Upper lobe of right lung (tissue), 1 donor: ENCODE measurements at regions not wholly inside any gene's neighbourhood (a gene's known extent, or its start where the extent isn't known, plus 50 kb on each side); places are given as distances from the start of the nearest gene placed in this dataset.
A peak's percentile ranks its signal among the peaks of the same experiment; 100 is the strongest.

Source experiments
- ATAC-seq: fragments of 200-7000 bp; cut with Tn5 transposase; one replicate; pipeline ENCODE4 v1.9.1; 2020; ENCODE audit warnings: mild to moderate bottlenecking, moderate library complexity
- DNase-seq: peaks from one replicate; pipeline ENCODE4 v3.0.0-alpha.2; 2020
- H3K27ac ChIP-seq: fragments of 200-600 bp; one replicate; pipeline ENCODE4 v1.8.0; 2022
- H3K27me3 ChIP-seq: fragments of 200-600 bp; one replicate; pipeline ENCODE4 v1.8.0; 2022; ENCODE audit warnings: mild to moderate bottlenecking
- H3K36me3 ChIP-seq: fragments of 200-600 bp; one replicate; pipeline ENCODE4 v1.8.0; 2022
- H3K4me1 ChIP-seq: fragments of 200-600 bp; one replicate; pipeline ENCODE4 v1.8.0; 2022
- H3K4me3 ChIP-seq: fragments of 200-600 bp; one replicate; pipeline ENCODE4 v1.8.0; 2022; ENCODE audit warnings: mild to moderate bottlenecking
- H3K9me3 ChIP-seq: fragments of 200-600 bp; one replicate; pipeline ENCODE4 v1.8.0; 2022
- CTCF ChIP-seq: fragments of 200-600 bp; IDR thresholded peaks from one replicate; pipeline ENCODE4 v1.8.0; 2022; ENCODE audit warnings: antibody characterized with exemption
- intact Hi-C: fragments of 100-400 bp; cut with DNase I; formaldehyde crosslinking; loops from one replicate; pipeline ENCODE4 v1.11.0; 2022
- donor health status: DM: no; HTN: yes; CAD: no; lungs with severe emphysema.

GRCh38 chr22:22767876-22768602 is 119.6 kb upstream of the IGLL5 start:
- no peaks in the 10 kb centered on the region for H3K27me3 ChIP-seq
- H3K9me3 ChIP-seq: no peaks in the 10 kb centered on the region
- intact Hi-C loops: no loop called here
- H3K4me3 ChIP-seq: no peak overlapping the region
- H3K4me1 ChIP-seq: no peaks in the 10 kb centered on the region
- DNase-seq (no peak), ATAC-seq (no peak)
- H3K36me3 ChIP-seq: no peaks in the 10 kb centered on the region
- H3K27ac ChIP-seq: no peak overlapping the region
- TF ChIP-seq CTCF: no peak

- Histone ChIP-seq H3K4me1 (no peaks in the 10 kb centered on the region), H3K4me3 (no peak overlapping the region), H3K27ac (no peak overlapping the region), H3K36me3 (no peaks in the 10 kb centered on the region), H3K27me3 (peaks cover 5% of the 10 kb centered on the region), H3K9me3 (no peaks in the 10 kb centered on the region)
- intact Hi-C loops: no loop called here
- TF ChIP-seq CTCF: no peak
- DNase-seq: no peak
- no peak for ATAC-seq
These were observed 118.7 kb upstream of the IGLL5 start for GRCh38 chr22:22768885-22769284.

- intact Hi-C loops: no loop called here
- no peak overlapping the region for H3K4me3 ChIP-seq
- DNase-seq (no peak), ATAC-seq (no peak)
- H3K27me3 ChIP-seq: peaks cover 5% of the 10 kb centered on the region
- no peaks in the 10 kb centered on the region for H3K9me3 ChIP-seq
- H3K27ac ChIP-seq: no peak overlapping the region
- no peak for TF ChIP-seq CTCF
- no peaks in the 10 kb centered on the region for H3K36me3 ChIP-seq
- H3K4me1 ChIP-seq: no peaks in the 10 kb centered on the region
These were observed 118.0 kb upstream of the IGLL5 start for GRCh38 chr22:22769434-22770279.

GRCh38 chr22:22770280-22770871 is 117.2 kb upstream of the IGLL5 start:
- H3K4me1 ChIP-seq: no peaks in the 10 kb centered on the region
- peak; percentile 71 for TF ChIP-seq CTCF
- H3K27ac ChIP-seq: no peak overlapping the region
- DNase-seq (no peak), ATAC-seq (peak; percentile 80)
- no peak overlapping the region for H3K4me3 ChIP-seq
- H3K36me3 ChIP-seq: no peaks in the 10 kb centered on the region
- peaks cover 5% of the 10 kb centered on the region for H3K27me3 ChIP-seq
- no peaks in the 10 kb centered on the region for H3K9me3 ChIP-seq
- intact Hi-C loops: no loop called here

- no peaks in the 10 kb centered on the region for H3K36me3 ChIP-seq
- ATAC-seq (no peak), DNase-seq (no peak)
- no peak for TF ChIP-seq CTCF
- H3K27me3 ChIP-seq: peaks cover 5% of the 10 kb centered on the region
- no peaks in the 10 kb centered on the region for H3K4me1 ChIP-seq
- intact Hi-C loops: no loop called here
- no peaks in the 10 kb centered on the region for H3K9me3 ChIP-seq
- no peak overlapping the region for H3K4me3 ChIP-seq
- H3K27ac ChIP-seq: no peak overlapping the region
These were observed 116.7 kb upstream of the IGLL5 start for GRCh38 chr22:22770881-22771280.
